ENCODE measurements at regions not wholly inside any gene's neighbourhood (a gene's known extent, or its start where the extent isn't known, plus 50 kb on each side); places are given as distances from the start of the nearest gene placed in this dataset.
"Not testable (repeated sequence)": the region's sequence is repeated elsewhere in the genome, so short reads cannot be mapped to it uniquely, and the experiment has no call there.

GRCh38 chr10:6868036-6868725 is 288.1 kb upstream of the PRKCQ start:
- no peak for DNase-seq

- DNase-seq, result no peak
Observed at GRCh38 chr10:6866757-6867156, 286.7 kb upstream of the PRKCQ start.

- no peak for DNase-seq
Observed at GRCh38 chr10:6864142-6864541, 284.1 kb upstream of the PRKCQ start.

- DNase-seq, result no peak
Observed at GRCh38 chr10:6863381-6863780, 283.3 kb upstream of the PRKCQ start.

- no peak for DNase-seq
Observed at GRCh38 chr10:6850452-6850851, 270.4 kb upstream of the PRKCQ start.

GRCh38 chr10:6847561-6847960 is 267.5 kb upstream of the PRKCQ start:
- no peak for DNase-seq

GRCh38 chr10:6843894-6844650 is 264.0 kb upstream of the PRKCQ start:
- DNase-seq, result no peak

GRCh38 chr10:6843481-6843881 is 263.4 kb upstream of the PRKCQ start:
- DNase-seq, result no peak

GRCh38 chr10:6842722-6843121 is 262.6 kb upstream of the PRKCQ start:
- DNase-seq, result no peak

GRCh38 chr10:6841761-6842160 is 261.7 kb upstream of the PRKCQ start:
- DNase-seq, result no peak

GRCh38 chr10:6840766-6841165 is 260.7 kb upstream of the PRKCQ start:
- no peak for DNase-seq

- DNase-seq, result no peak
Observed at GRCh38 chr10:6840201-6840691, 260.2 kb upstream of the PRKCQ start.

GRCh38 chr10:6838118-6838517 is 258.0 kb upstream of the PRKCQ start:
- no peak for DNase-seq

- DNase-seq, result no peak
Observed at GRCh38 chr10:6833458-6834011, 253.5 kb upstream of the PRKCQ start.

GRCh38 chr10:6830981-6831380 is 250.9 kb upstream of the PRKCQ start:
- DNase-seq, result not testable (repeated sequence)

GRCh38 chr10:6824793-6825192 is 244.7 kb upstream of the PRKCQ start:
- DNase-seq, result not testable (repeated sequence)

GRCh38 chr10:6823770-6824169 is 243.7 kb upstream of the PRKCQ start:
- DNase-seq, result no peak

- DNase-seq, result no peak
Observed at GRCh38 chr10:6819301-6819700, 239.2 kb upstream of the PRKCQ start.

- DNase-seq, result no peak
Observed at GRCh38 chr10:6817770-6818169, 237.7 kb upstream of the PRKCQ start.

- no peak for DNase-seq
Observed at GRCh38 chr10:6815346-6815745, 235.3 kb upstream of the PRKCQ start.

GRCh38 chr10:6813856-6814255 is 233.8 kb upstream of the PRKCQ start:
- DNase-seq, result no peak

GRCh38 chr10:6813306-6813705 is 233.2 kb upstream of the PRKCQ start:
- no peak for DNase-seq

- no peak for DNase-seq
Observed at GRCh38 chr10:6811153-6811552, 231.1 kb upstream of the PRKCQ start.

GRCh38 chr10:6803427-6803783 is 223.3 kb upstream of the PRKCQ start:
- no peak for DNase-seq

Measured in fibroblast of skin of scalp (primary cell).